ENCODE measurements at regions not wholly inside any gene's neighbourhood (a gene's known extent, or its start where the extent isn't known, plus 50 kb on each side); places are given as distances from the start of the nearest gene placed in this dataset.

GRCh38 chr1:80841261-80841660 lies 959.5 kb upstream of the ADGRL2 start:
- no peak for DNase-seq

- DNase-seq, result no peak
Observed at GRCh38 chr1:80837066-80837465, 963.7 kb upstream of the ADGRL2 start.

GRCh38 chr1:80836505-80836904 lies 964.2 kb upstream of the ADGRL2 start:
- no peak for DNase-seq

- no peak for DNase-seq
Observed at GRCh38 chr1:80827666-80828065, 973.1 kb upstream of the ADGRL2 start.

GRCh38 chr1:80825067-80825466 lies 975.7 kb upstream of the ADGRL2 start:
- DNase-seq, result no peak

GRCh38 chr1:80818211-80818610 lies 982.5 kb upstream of the ADGRL2 start:
- DNase-seq, result no peak

- no peak for DNase-seq
Observed at GRCh38 chr1:80807981-80808380, 992.8 kb upstream of the ADGRL2 start.

GRCh38 chr1:80806431-80806830 lies 994.3 kb upstream of the ADGRL2 start:
- DNase-seq, result no peak

GRCh38 chr1:80801695-80802094 lies 999.0 kb upstream of the ADGRL2 start:
- no peak for DNase-seq

- no peak for DNase-seq
Observed at GRCh38 chr1:80799457-80799856, 1001.3 kb upstream of the ADGRL2 start.

GRCh38 chr1:80779275-80779674 lies 1021.5 kb upstream of the ADGRL2 start:
- no peak for DNase-seq

GRCh38 chr1:80778094-80778840 lies 1022.5 kb upstream of the ADGRL2 start:
- no peak for DNase-seq

GRCh38 chr1:80776266-80776665 lies 1024.5 kb upstream of the ADGRL2 start:
- DNase-seq, result no peak

GRCh38 chr1:80769208-80769750 lies 1031.5 kb upstream of the ADGRL2 start:
- no peak for DNase-seq

- DNase-seq, result no peak
Observed at GRCh38 chr1:80767711-80768110, 1033.0 kb upstream of the ADGRL2 start.

- no peak for DNase-seq
Observed at GRCh38 chr1:80759354-80759753, 1041.4 kb upstream of the ADGRL2 start.

GRCh38 chr1:80755944-80756343 lies 1044.8 kb upstream of the ADGRL2 start:
- DNase-seq, result no peak

- no peak for DNase-seq
Observed at GRCh38 chr1:80751204-80751603, 1049.5 kb upstream of the ADGRL2 start.

- no peak for DNase-seq
Observed at GRCh38 chr1:80731241-80731894, 1069.4 kb upstream of the ADGRL2 start.

GRCh38 chr1:80722611-80723010 lies 1078.1 kb upstream of the ADGRL2 start:
- no peak for DNase-seq

- DNase-seq, result no peak
Observed at GRCh38 chr1:80706526-80706925, 1094.2 kb upstream of the ADGRL2 start.

GRCh38 chr1:80678438-80678837 lies 1122.3 kb upstream of the ADGRL2 start:
- no peak for DNase-seq

- DNase-seq, result no peak
Observed at GRCh38 chr1:80675454-80675853, 1125.3 kb upstream of the ADGRL2 start.

GRCh38 chr1:80673935-80674597 lies 1126.7 kb upstream of the ADGRL2 start:
- DNase-seq, result no peak

Data from 8988T (cell line).